ENCODE measurements at regions not wholly inside any gene's neighbourhood (a gene's known extent, or its start where the extent isn't known, plus 50 kb on each side); places are given as distances from the start of the nearest gene placed in this dataset.
"Not testable (repeated sequence)": the region's sequence is repeated elsewhere in the genome, so short reads cannot be mapped to it uniquely, and the experiment has no call there.

GRCh38 chr14:22131749-22132476 lies 457.1 kb downstream of the DAD1 start:
- no peak for FAIRE-seq

GRCh38 chr14:22124073-22124613 lies 450.5 kb upstream of the OR4E1 start:
- FAIRE-seq: no peak

- no peak for FAIRE-seq
These were observed 449.4 kb upstream of the OR4E1 start for GRCh38 chr14:22122829-22123560.

- no peak for FAIRE-seq
These were observed 448.7 kb upstream of the OR4E1 start for GRCh38 chr14:22122227-22122818.

GRCh38 chr14:22118899-22119477 lies 445.4 kb upstream of the OR4E1 start:
- FAIRE-seq: no peak

- FAIRE-seq: no peak
These were observed 439.8 kb upstream of the OR4E1 start for GRCh38 chr14:22113401-22113800.

GRCh38 chr14:22112004-22112403 lies 438.4 kb upstream of the OR4E1 start:
- FAIRE-seq: no peak

- no peak for FAIRE-seq
These were observed 434.1 kb upstream of the OR4E1 start for GRCh38 chr14:22107753-22108152.

- FAIRE-seq: no peak
These were observed 433.4 kb upstream of the OR4E1 start for GRCh38 chr14:22106700-22107697.

GRCh38 chr14:22105624-22106006 lies 432.0 kb upstream of the OR4E1 start:
- no peak for FAIRE-seq

- FAIRE-seq: no peak
These were observed 431.5 kb upstream of the OR4E1 start for GRCh38 chr14:22105006-22105623.

- FAIRE-seq: not testable (repeated sequence)
These were observed 427.1 kb upstream of the OR4E1 start for GRCh38 chr14:22100764-22101120.

- no peak for FAIRE-seq
These were observed 426.5 kb upstream of the OR4E1 start for GRCh38 chr14:22099942-22100763.

GRCh38 chr14:22098435-22098834 lies 424.8 kb upstream of the OR4E1 start:
- FAIRE-seq: no peak

- FAIRE-seq: no peak
These were observed 424.1 kb upstream of the OR4E1 start for GRCh38 chr14:22097586-22098292.

- FAIRE-seq: no peak
These were observed 423.5 kb upstream of the OR4E1 start for GRCh38 chr14:22097072-22097471.

GRCh38 chr14:22096514-22096895 lies 422.9 kb upstream of the OR4E1 start:
- no peak for FAIRE-seq

GRCh38 chr14:22095860-22096513 lies 422.4 kb upstream of the OR4E1 start:
- FAIRE-seq: no peak

GRCh38 chr14:22089940-22090339 lies 416.3 kb upstream of the OR4E1 start:
- no peak for FAIRE-seq
